ENCODE measurements at regions not wholly inside any gene's neighbourhood (a gene's known extent, or its start where the extent isn't known, plus 50 kb on each side); places are given as distances from the start of the nearest gene placed in this dataset.

DNA sequence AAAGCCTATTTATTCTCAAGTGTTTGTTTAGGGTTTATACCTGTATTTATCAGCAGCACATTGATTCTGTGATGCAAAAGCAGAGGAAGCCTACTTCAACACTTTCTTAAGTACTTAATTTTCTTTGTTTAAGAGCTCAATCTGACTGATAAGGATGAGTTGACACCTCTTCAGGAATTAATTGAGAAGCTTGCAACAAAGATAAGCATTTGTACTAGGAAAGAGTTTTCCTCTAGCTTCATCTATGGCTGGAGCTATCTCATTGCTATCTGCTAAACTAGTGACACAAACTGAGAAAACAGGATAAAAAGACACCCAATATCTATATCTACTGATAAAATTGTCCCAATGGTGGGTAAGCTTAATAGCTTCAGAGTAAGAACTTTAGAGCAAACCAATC lies 170.1 kb upstream of the SLITRK6 start:
- TF ChIP-seq, protein P1, sequence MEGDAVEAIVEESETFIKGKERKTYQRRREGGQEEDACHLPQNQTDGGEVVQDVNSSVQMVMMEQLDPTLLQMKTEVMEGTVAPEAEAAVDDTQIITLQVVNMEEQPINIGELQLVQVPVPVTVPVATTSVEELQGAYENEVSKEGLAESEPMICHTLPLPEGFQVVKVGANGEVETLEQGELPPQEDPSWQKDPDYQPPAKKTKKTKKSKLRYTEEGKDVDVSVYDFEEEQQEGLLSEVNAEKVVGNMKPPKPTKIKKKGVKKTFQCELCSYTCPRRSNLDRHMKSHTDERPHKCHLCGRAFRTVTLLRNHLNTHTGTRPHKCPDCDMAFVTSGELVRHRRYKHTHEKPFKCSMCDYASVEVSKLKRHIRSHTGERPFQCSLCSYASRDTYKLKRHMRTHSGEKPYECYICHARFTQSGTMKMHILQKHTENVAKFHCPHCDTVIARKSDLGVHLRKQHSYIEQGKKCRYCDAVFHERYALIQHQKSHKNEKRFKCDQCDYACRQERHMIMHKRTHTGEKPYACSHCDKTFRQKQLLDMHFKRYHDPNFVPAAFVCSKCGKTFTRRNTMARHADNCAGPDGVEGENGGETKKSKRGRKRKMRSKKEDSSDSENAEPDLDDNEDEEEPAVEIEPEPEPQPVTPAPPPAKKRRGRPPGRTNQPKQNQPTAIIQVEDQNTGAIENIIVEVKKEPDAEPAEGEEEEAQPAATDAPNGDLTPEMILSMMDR (IDR thresholded peaks at IDR 0.05; ENCODE audit: low read length): no peak
- TF ChIP-seq EZH2 (IDR thresholded peaks at IDR 0.05; ENCODE audit: borderline replicate concordance, low read length): no peak
